ENCODE measurements at regions not wholly inside any gene's neighbourhood (a gene's known extent, or its start where the extent isn't known, plus 50 kb on each side); places are given as distances from the start of the nearest gene placed in this dataset.
"Not testable (repeated sequence)": the region's sequence is repeated elsewhere in the genome, so short reads cannot be mapped to it uniquely, and the experiment has no call there.

DNA sequence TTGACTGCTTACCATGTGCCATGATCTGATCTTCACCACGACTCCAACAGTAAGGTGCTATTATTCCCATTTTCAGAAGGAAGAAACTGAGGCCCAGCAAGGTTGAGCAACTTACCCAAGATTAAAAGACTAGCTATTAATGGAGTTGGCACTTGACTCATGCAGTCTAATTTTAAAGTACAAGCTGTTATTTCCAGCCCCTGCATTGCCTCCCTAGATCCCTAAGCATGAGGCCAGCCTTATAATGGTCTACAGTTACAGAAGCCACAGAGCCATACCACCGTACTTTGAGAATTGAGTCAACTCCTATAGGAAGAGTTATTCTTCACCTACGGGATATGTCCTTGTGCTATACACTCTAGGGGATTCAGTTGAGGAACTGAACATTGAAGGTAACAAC is 66.7 kb upstream of the RBM19 start:
- H3K27ac Mint-ChIP-seq, result no peak overlapping the region
- peaks cover 0 to 5% of the 10 kb centered on the region in 2 donors for H3K27me3 Mint-ChIP-seq (ENCODE audit: low read depth in 2 of 2)
- Histone ChIP-seq H3K27me3 (ENCODE audit: control insufficient read depth, insufficient read depth, low read length) (no peaks in the 10 kb centered on the region), H3K36me3 (ENCODE audit: control insufficient read depth, insufficient read depth, low read length) (no peaks in the 10 kb centered on the region), H3K9me3 (ENCODE audit: control insufficient read depth, insufficient read depth, low read length) (no peaks in the 10 kb centered on the region), H3K4me1 (ENCODE audit: control insufficient read depth, insufficient read depth, low read length) (no peaks in the 10 kb centered on the region), H3K27ac (ENCODE audit: low read length) (no peak overlapping the region), H3K4me3 (ENCODE audit: low read length) (no peak overlapping the region)
- H3K9me3 Mint-ChIP-seq, result no peaks in the 10 kb centered on the region
- H3K36me3 Mint-ChIP-seq, result no peaks in the 10 kb centered on the region
- no peak for ATAC-seq
- intact Hi-C loops (cut with micrococcal nuclease), result no loop called here
- TF ChIP-seq CTCF (IDR thresholded peaks at IDR 0.05), result no peak
- DNase-seq, result no peak
- no peaks in the 10 kb centered on the region for H3K4me1 Mint-ChIP-seq
- 93% methylated on average over 3 of the region's 3 CpGs for WGBS (ENCODE audit: insufficient coverage)
- H3K4me3 Mint-ChIP-seq, result no peak overlapping the region

GRCh38 chr12:114030451-114030850 is 64.3 kb upstream of the RBM19 start:
- intact Hi-C loops (cut with micrococcal nuclease), result no loop called here
- no peak for TF ChIP-seq CTCF (IDR thresholded peaks at IDR 0.05)
- no peak overlapping the region for H3K27ac Mint-ChIP-seq
- DNase-seq, result no peak
- no peaks in the 10 kb centered on the region for H3K9me3 ChIP-seq (ENCODE audit: control insufficient read depth, insufficient read depth, low read length)
- no peak overlapping the region for H3K4me3 ChIP-seq (ENCODE audit: low read length)
- no peaks in the 10 kb centered on the region for H3K36me3 Mint-ChIP-seq
- WGBS (ENCODE audit: insufficient coverage), result 69% methylated on average over 4 of the region's 4 CpGs
- no peaks in the 10 kb centered on the region for H3K4me1 ChIP-seq (ENCODE audit: control insufficient read depth, insufficient read depth, low read length)
- no peak overlapping the region for H3K27ac ChIP-seq (ENCODE audit: low read length)
- H3K4me1 Mint-ChIP-seq, result no peaks in the 10 kb centered on the region
- H3K27me3 Mint-ChIP-seq (ENCODE audit: low read depth in 2 of 2), result peaks cover 5 to 15% of the 10 kb centered on the region in 2 donors
- H3K36me3 ChIP-seq (ENCODE audit: control insufficient read depth, insufficient read depth, low read length), result no peaks in the 10 kb centered on the region
- ATAC-seq, result no peak
- no peaks in the 10 kb centered on the region for H3K27me3 ChIP-seq (ENCODE audit: control insufficient read depth, insufficient read depth, low read length)
- H3K4me3 Mint-ChIP-seq, result no peak overlapping the region
- H3K9me3 Mint-ChIP-seq, result no peaks in the 10 kb centered on the region

- Mint-ChIP-seq H3K9me3 (no peaks in the 10 kb centered on the region), H3K4me1 (no peaks in the 10 kb centered on the region), H3K27ac (no peak overlapping the region), H3K4me3 (no peak overlapping the region), H3K27me3 (ENCODE audit: low read depth in 2 of 2) (peaks cover 9 to 21% of the 10 kb centered on the region in 2 donors), H3K36me3 (no peaks in the 10 kb centered on the region)
- Histone ChIP-seq H3K9me3 (ENCODE audit: control insufficient read depth, insufficient read depth, low read length) (no peaks in the 10 kb centered on the region), H3K36me3 (ENCODE audit: control insufficient read depth, insufficient read depth, low read length) (no peaks in the 10 kb centered on the region), H3K4me3 (ENCODE audit: low read length) (no peak overlapping the region), H3K4me1 (ENCODE audit: control insufficient read depth, insufficient read depth, low read length) (no peaks in the 10 kb centered on the region), H3K27ac (ENCODE audit: low read length) (no peak overlapping the region), H3K27me3 (ENCODE audit: control insufficient read depth, insufficient read depth, low read length) (no peaks in the 10 kb centered on the region)
- intact Hi-C loops (cut with micrococcal nuclease), result no loop called here
- TF ChIP-seq CTCF (IDR thresholded peaks at IDR 0.05), result no peak
- WGBS (ENCODE audit: insufficient coverage), result 90% methylated on average over 3 of the region's 4 CpGs
- ATAC-seq, result no peak
- DNase-seq, result no peak
Measured at GRCh38 chr12:114026805-114027204, 60.7 kb upstream of the RBM19 start.

- DNase-seq (no peak), ATAC-seq (no peak)
- 67% methylated on average over 3 of the region's 3 CpGs for WGBS (ENCODE audit: insufficient coverage)
- Histone ChIP-seq H3K27me3 (ENCODE audit: control insufficient read depth, insufficient read depth, low read length) (no peaks in the 10 kb centered on the region), H3K36me3 (ENCODE audit: control insufficient read depth, insufficient read depth, low read length) (no peaks in the 10 kb centered on the region), H3K4me1 (ENCODE audit: control insufficient read depth, insufficient read depth, low read length) (no peaks in the 10 kb centered on the region), H3K27ac (ENCODE audit: low read length) (no peak overlapping the region), H3K9me3 (ENCODE audit: control insufficient read depth, insufficient read depth, low read length) (no peaks in the 10 kb centered on the region), H3K4me3 (ENCODE audit: low read length) (no peak overlapping the region)
- no peaks in the 10 kb centered on the region for H3K36me3 Mint-ChIP-seq
- intact Hi-C loops (cut with micrococcal nuclease), result no loop called here
- peaks cover 9 to 21% of the 10 kb centered on the region in 2 donors for H3K27me3 Mint-ChIP-seq (ENCODE audit: low read depth in 2 of 2)
- H3K4me1 Mint-ChIP-seq, result no peaks in the 10 kb centered on the region
- H3K27ac Mint-ChIP-seq, result no peak overlapping the region
- TF ChIP-seq CTCF (IDR thresholded peaks at IDR 0.05), result no peak
- H3K4me3 Mint-ChIP-seq, result no peak overlapping the region
- H3K9me3 Mint-ChIP-seq, result no peaks in the 10 kb centered on the region
Measured at GRCh38 chr12:114025935-114026334, 59.8 kb upstream of the RBM19 start.

GRCh38 chr12:114022081-114022480 is 56.0 kb upstream of the RBM19 start:
- H3K9me3 Mint-ChIP-seq; H3K36me3 Mint-ChIP-seq; H3K4me1 ChIP-seq (ENCODE audit: control insufficient read depth, insufficient read depth, low read length); intact Hi-C loops (cut with micrococcal nuclease); H3K36me3 ChIP-seq (ENCODE audit: control insufficient read depth, insufficient read depth, low read length); ATAC-seq; DNase-seq; H3K4me3 ChIP-seq (ENCODE audit: low read length); H3K27ac Mint-ChIP-seq; H3K4me1 Mint-ChIP-seq; H3K27ac ChIP-seq (ENCODE audit: low read length); H3K9me3 ChIP-seq (ENCODE audit: control insufficient read depth, insufficient read depth, low read length); H3K27me3 ChIP-seq (ENCODE audit: control insufficient read depth, insufficient read depth, low read length): not testable (repeated sequence)
- peaks cover 11 to 36% of the 10 kb centered on the region in 2 donors for H3K27me3 Mint-ChIP-seq (ENCODE audit: low read depth in 2 of 2)
- H3K4me3 Mint-ChIP-seq, result peak overlapping the region; percentile 17
- 91% methylated on average over 4 of the region's 5 CpGs for WGBS (ENCODE audit: insufficient coverage)
